SU-DHL-6 (cell line): ENCODE measurements at regions not wholly inside any gene's neighbourhood (a gene's known extent, or its start where the extent isn't known, plus 50 kb on each side); places are given as distances from the start of the nearest gene placed in this dataset.

ENCODE experiments used
- H2AFZ ChIP-seq: fragments of 200-600 bp; sonication (generic); 2 replicates; pipeline ENCODE4 v1.6.1; 2014; ENCODE audit warnings: low read depth, mild to moderate bottlenecking, moderate library complexity, mixed read lengths, antibody characterized with exemption, low read length; ENCODE audit not compliant: severe bottlenecking
- H3F3A ChIP-seq: fragments of 200-600 bp; shearing (Covaris generic); 2 replicates; pipeline ENCODE4 v1.6.0; 2016; ENCODE audit warnings: antibody characterized with exemption, mild to moderate bottlenecking; ENCODE audit not compliant: insufficient read depth
- H3K27ac ChIP-seq: fragments of 200-600 bp; sonication (generic); 2 replicates; pipeline ENCODE4 v1.5.1; 2016; ENCODE audit warnings: low read depth, mild to moderate bottlenecking, low read length, moderate library complexity, mixed read lengths
- H3K27me3 ChIP-seq: fragments of 200-600 bp; sonication (generic), shearing (Covaris generic); 2 replicates; pipeline ENCODE4 v1.6.0; 2014; ENCODE audit warnings: mild to moderate bottlenecking, low read length
- H3K36me3 ChIP-seq: fragments of 200-600 bp; sonication (generic); 2 replicates; pipeline ENCODE4 v1.6.1; 2014; ENCODE audit warnings: mild to moderate bottlenecking, low read length, mixed read lengths
- H3K4me2 ChIP-seq: fragments of 300-600, 200-600 bp; shearing (Covaris generic), sonication (generic); 2 replicates; pipeline ENCODE4 v1.6.0; 2014; ENCODE audit warnings: low read length, low read depth, mild to moderate bottlenecking; ENCODE audit not compliant: poor library complexity, severe bottlenecking
- H3K4me3 ChIP-seq: fragments of 200-600 bp; sonication (generic); 2 replicates; pipeline ENCODE4 v1.5.1; 2014; ENCODE audit warnings: antibody characterized with exemption, low read length, mild to moderate bottlenecking, mixed read lengths; ENCODE audit not compliant: insufficient read depth, poor library complexity, severe bottlenecking
- H3K79me2 ChIP-seq: fragments of 200-600 bp; sonication (generic); 2 replicates; pipeline ENCODE4 v1.6.1; 2014; ENCODE audit warnings: mild to moderate bottlenecking, low read length, moderate library complexity; ENCODE audit not compliant: insufficient read depth
- H3K9ac ChIP-seq: fragments of 200-600 bp; sonication (generic); 2 replicates; pipeline ENCODE4 v1.7.0; 2014; ENCODE audit warnings: mild to moderate bottlenecking, low read length
- H3K9me2 ChIP-seq: fragments of 200-600 bp; sonication (generic); replicated peaks from 2 replicates; pipeline ENCODE4 v1.6.1; 2014; ENCODE audit warnings: low read length; ENCODE audit not compliant: insufficient read depth
- H3K9me3 ChIP-seq: fragments of 200-600 bp; sonication (generic); 2 replicates; pipeline ENCODE4 v1.6.1; 2014; ENCODE audit warnings: low read length, mixed read lengths; ENCODE audit not compliant: insufficient read depth
- H4K20me1 ChIP-seq: fragments of 200-600 bp; sonication (generic); 2 replicates; pipeline ENCODE4 v1.6.1; 2014; ENCODE audit warnings: low read depth, mild to moderate bottlenecking, antibody characterized with exemption, low read length, moderate library complexity, mixed read lengths
- EZH2phosphoT487 ChIP-seq: fragments of 200-600 bp; sonication (generic), shearing (Covaris generic); conservative IDR thresholded peaks from 2 replicates; pipeline ENCODE4 v1.6.1; 2018; ENCODE audit warnings: mild to moderate bottlenecking, antibody characterized with exemption, low read length, moderate library complexity, mixed read lengths
- TF ChIP-seq, protein P1 (sequence below): fragments of 200-600 bp; sonication (generic); IDR thresholded peaks from one replicate; pipeline ENCODE4 v1.5.1; 2017; ENCODE audit warnings: antibody characterized with exemption, mild to moderate bottlenecking, low read length, moderate library complexity; ENCODE audit not compliant: insufficient read depth, poor library complexity, severe bottlenecking

GRCh38 chr6:144653885-144654505, 368.9 kb downstream of the UTRN start:
- TF ChIP-seq EZH2phosphoT487 = no peak
- TF ChIP-seq, protein P1, sequence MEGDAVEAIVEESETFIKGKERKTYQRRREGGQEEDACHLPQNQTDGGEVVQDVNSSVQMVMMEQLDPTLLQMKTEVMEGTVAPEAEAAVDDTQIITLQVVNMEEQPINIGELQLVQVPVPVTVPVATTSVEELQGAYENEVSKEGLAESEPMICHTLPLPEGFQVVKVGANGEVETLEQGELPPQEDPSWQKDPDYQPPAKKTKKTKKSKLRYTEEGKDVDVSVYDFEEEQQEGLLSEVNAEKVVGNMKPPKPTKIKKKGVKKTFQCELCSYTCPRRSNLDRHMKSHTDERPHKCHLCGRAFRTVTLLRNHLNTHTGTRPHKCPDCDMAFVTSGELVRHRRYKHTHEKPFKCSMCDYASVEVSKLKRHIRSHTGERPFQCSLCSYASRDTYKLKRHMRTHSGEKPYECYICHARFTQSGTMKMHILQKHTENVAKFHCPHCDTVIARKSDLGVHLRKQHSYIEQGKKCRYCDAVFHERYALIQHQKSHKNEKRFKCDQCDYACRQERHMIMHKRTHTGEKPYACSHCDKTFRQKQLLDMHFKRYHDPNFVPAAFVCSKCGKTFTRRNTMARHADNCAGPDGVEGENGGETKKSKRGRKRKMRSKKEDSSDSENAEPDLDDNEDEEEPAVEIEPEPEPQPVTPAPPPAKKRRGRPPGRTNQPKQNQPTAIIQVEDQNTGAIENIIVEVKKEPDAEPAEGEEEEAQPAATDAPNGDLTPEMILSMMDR = no peak
- Histone ChIP-seq H3K27me3 (no peaks in the 10 kb centered on the region), H3K4me3 (no peak overlapping the region), H3F3A (no peaks in the 10 kb centered on the region), H3K9ac (no peak overlapping the region), H3K79me2 (no peaks in the 10 kb centered on the region), H3K4me2 (peak overlapping the region; percentile 41), H2AFZ (no peak overlapping the region), H3K9me3 (no peaks in the 10 kb centered on the region), H4K20me1 (no peaks in the 10 kb centered on the region), H3K9me2 (no peaks in the 10 kb centered on the region), H3K36me3 (no peaks in the 10 kb centered on the region), H3K27ac (no peak overlapping the region)

GRCh38 chr6:144654506-144654905, 369.4 kb downstream of the UTRN start:
- TF ChIP-seq, protein P1 = no peak
- TF ChIP-seq EZH2phosphoT487 = no peak
- Histone ChIP-seq H3K9ac (no peak overlapping the region), H3K27me3 (no peaks in the 10 kb centered on the region), H3K27ac (no peak overlapping the region), H3K4me2 (peak overlapping the region; percentile 41), H3F3A (no peaks in the 10 kb centered on the region), H3K4me3 (no peak overlapping the region), H4K20me1 (no peaks in the 10 kb centered on the region), H3K36me3 (no peaks in the 10 kb centered on the region), H3K9me3 (no peaks in the 10 kb centered on the region), H2AFZ (no peak overlapping the region), H3K79me2 (no peaks in the 10 kb centered on the region), H3K9me2 (no peaks in the 10 kb centered on the region)

DNA sequence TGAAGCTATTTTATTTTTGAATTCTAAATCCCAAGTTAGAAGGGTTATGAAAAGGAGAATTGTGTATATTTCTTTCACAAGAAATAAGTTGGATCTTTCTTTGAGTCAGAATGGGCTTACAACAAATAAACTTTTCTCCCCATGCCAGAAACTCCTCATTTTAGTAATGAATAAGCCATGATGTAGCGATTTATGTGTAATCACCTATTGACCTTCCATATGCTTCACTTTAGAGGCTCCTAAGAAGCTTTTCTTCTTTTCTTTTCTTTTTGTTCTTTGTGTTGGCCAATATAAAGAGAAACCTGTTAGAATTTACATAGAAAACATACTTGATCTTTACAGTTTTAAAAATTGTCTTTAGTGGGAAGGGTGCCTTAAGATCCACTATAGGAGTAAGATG, 370.2 kb downstream of the UTRN start:
- Histone ChIP-seq H3K27ac (no peak overlapping the region), H3K9me3 (no peaks in the 10 kb centered on the region), H3K4me3 (no peak overlapping the region), H3K79me2 (no peaks in the 10 kb centered on the region), H2AFZ (no peak overlapping the region), H3K9ac (no peak overlapping the region), H3K9me2 (no peaks in the 10 kb centered on the region), H3K27me3 (no peaks in the 10 kb centered on the region), H3K4me2 (no peak overlapping the region), H4K20me1 (no peaks in the 10 kb centered on the region), H3K36me3 (no peaks in the 10 kb centered on the region), H3F3A (no peaks in the 10 kb centered on the region)
- TF ChIP-seq, protein P1 = no peak
- no peak for TF ChIP-seq EZH2phosphoT487
